H9 (cell line): ENCODE measurements at regions not wholly inside any gene's neighbourhood (a gene's known extent, or its start where the extent isn't known, plus 50 kb on each side); places are given as distances from the start of the nearest gene placed in this dataset.

ENCODE experiments used
- DNase-seq: peaks from one replicate; pipeline ENCODE4 v3.0.0-alpha.2; 2017
- H2AFZ ChIP-seq: one replicate; pipeline ENCODE4 v1.6.1; 2013; ENCODE audit warnings: mild to moderate bottlenecking, low read length, control low read depth, moderate library complexity
- H2AK5ac ChIP-seq: 2 replicates; pipeline ENCODE4 v1.6.1; 2013; ENCODE audit warnings: low read length, control low read depth, mixed read lengths; ENCODE audit not compliant: insufficient read length
- H2BK120ac ChIP-seq: one replicate; pipeline ENCODE4 v1.6.1; 2013; ENCODE audit warnings: low read depth, mild to moderate bottlenecking, low read length, control low read depth, inconsistent platforms; ENCODE audit not compliant: poor library complexity, severe bottlenecking
- H2BK12ac ChIP-seq: 2 replicates; pipeline ENCODE4 v1.6.1; 2013; ENCODE audit warnings: low read length, control low read depth, mixed read lengths, low read depth; ENCODE audit not compliant: insufficient read length
- H2BK15ac ChIP-seq: 2 replicates; pipeline ENCODE4 v1.6.1; 2013; ENCODE audit warnings: low read depth, low read length, control low read depth
- H2BK20ac ChIP-seq: one replicate; pipeline ENCODE4 v1.6.1; 2013; ENCODE audit warnings: low read depth, mild to moderate bottlenecking, low read length, control low read depth, inconsistent platforms; ENCODE audit not compliant: poor library complexity, severe bottlenecking
- H2BK5ac ChIP-seq: 2 replicates; pipeline ENCODE4 v1.6.1; 2013; ENCODE audit warnings: low read length, control low read depth, mixed read lengths; ENCODE audit not compliant: insufficient read length
- H3K14ac ChIP-seq: 2 replicates; pipeline ENCODE4 v1.6.1; 2013; ENCODE audit warnings: low read length, control low read depth; ENCODE audit not compliant: insufficient read depth
- H3K18ac ChIP-seq: 2 replicates; pipeline ENCODE4 v1.6.1; 2013; ENCODE audit warnings: low read depth, mild to moderate bottlenecking, mixed read lengths, low read length, control low read depth; ENCODE audit not compliant: insufficient read length
- H3K23ac ChIP-seq: 2 replicates; pipeline ENCODE4 v1.6.1; 2013; ENCODE audit warnings: low read length, control low read depth, mixed read lengths, low read depth; ENCODE audit not compliant: insufficient read length
- H3K23me2 ChIP-seq: 2 replicates; pipeline ENCODE4 v1.6.1; 2013; ENCODE audit warnings: low read depth, mild to moderate bottlenecking, mixed read lengths, low read length, control low read depth; ENCODE audit not compliant: insufficient read length, poor library complexity, severe bottlenecking
- H3K27ac ChIP-seq: 2 replicates; pipeline ENCODE4 v1.5.1; 2013; ENCODE audit warnings: low read length, control low read depth, mixed read lengths, low read depth; ENCODE audit not compliant: insufficient read length
- H3K27me3 ChIP-seq: 2 replicates; pipeline ENCODE4 v1.6.1; 2013; ENCODE audit warnings: low read length, control low read depth, inconsistent platforms; ENCODE audit not compliant: insufficient read depth
- H3K4ac ChIP-seq: 2 replicates; pipeline ENCODE4 v1.6.1; 2013; ENCODE audit warnings: low read depth, mild to moderate bottlenecking, control low read depth, inconsistent platforms, low read length, moderate library complexity
- H3K4me1 ChIP-seq: 2 replicates; pipeline ENCODE4 v1.6.1; 2013; ENCODE audit warnings: low read length, control low read depth, inconsistent platforms; ENCODE audit not compliant: insufficient read depth
- H3K4me2 ChIP-seq: 2 replicates; pipeline ENCODE4 v1.6.1; 2013; ENCODE audit warnings: low read length, control low read depth, mixed read lengths; ENCODE audit not compliant: insufficient read length, insufficient read depth
- H3K56ac ChIP-seq: 2 replicates; pipeline ENCODE4 v1.6.1; 2013; ENCODE audit warnings: low read depth, mild to moderate bottlenecking, mixed read lengths, low read length, control low read depth; ENCODE audit not compliant: insufficient read length
- H3K79me1 ChIP-seq: 2 replicates; pipeline ENCODE4 v1.6.1; 2013; ENCODE audit warnings: low read depth, mild to moderate bottlenecking, moderate library complexity, low read length, control low read depth, inconsistent platforms; ENCODE audit not compliant: insufficient read depth, poor library complexity, severe bottlenecking
- H3K79me2 ChIP-seq: 2 replicates; pipeline ENCODE4 v1.6.1; 2013; ENCODE audit warnings: low read length, control low read depth, inconsistent platforms; ENCODE audit not compliant: insufficient read depth
- H3K9ac ChIP-seq: 2 replicates; pipeline ENCODE4 v1.6.1; 2013; ENCODE audit warnings: low read length, control low read depth, mixed read lengths; ENCODE audit not compliant: insufficient read length; ENCODE audit errors: extremely low read depth
- H3K9me3 ChIP-seq: one replicate; pipeline ENCODE4 v1.6.1; 2013; ENCODE audit warnings: low read depth, low read length, inconsistent platforms; ENCODE audit not compliant: control insufficient read depth
- H3T11ph ChIP-seq: one replicate; pipeline ENCODE4 v1.6.1; 2013; ENCODE audit warnings: mild to moderate bottlenecking, low read length, control low read depth, inconsistent platforms
- H4K20me1 ChIP-seq: one replicate; pipeline ENCODE4 v1.6.1; 2013; ENCODE audit not compliant: control insufficient read depth, insufficient read length, insufficient read depth
- H4K5ac ChIP-seq: 2 replicates; pipeline ENCODE4 v1.6.1; 2013; ENCODE audit warnings: low read depth, mild to moderate bottlenecking, mixed read lengths, low read length, control low read depth; ENCODE audit not compliant: insufficient read length
- H4K8ac ChIP-seq: replicated peaks from 2 replicates; pipeline ENCODE4 v1.6.1; 2013; ENCODE audit warnings: low read length, control low read depth, mixed read lengths, low read depth; ENCODE audit not compliant: insufficient read length
- H4K91ac ChIP-seq: 2 replicates; pipeline ENCODE4 v1.6.1; 2013; ENCODE audit warnings: low read depth, mild to moderate bottlenecking, moderate library complexity, mixed read lengths, low read length, control low read depth; ENCODE audit not compliant: insufficient read length
- H3K27ac Mint-ChIP-seq, 3 experiments: 2 replicates in 2 of 3; 3 replicates in 1 of 3; pipeline ENCODE4 v1.8.0; 2020 to 2021; ENCODE audit warnings: mixed read lengths in 3 of 3, mild to moderate bottlenecking in 1 of 3, moderate library complexity in 1 of 3
- H3K27me3 Mint-ChIP-seq: 2 replicates; pipeline ENCODE4 v1.8.0; 2021; ENCODE audit warnings: low read depth, mild to moderate bottlenecking, moderate library complexity, mixed read lengths
- H3K36me3 Mint-ChIP-seq, 3 experiments: 2 replicates in 2 of 3; 3 replicates in 1 of 3; pipeline ENCODE4 v1.8.0; 2020 to 2021; ENCODE audit warnings: low read depth in 3 of 3, mixed read lengths in 3 of 3; ENCODE audit not compliant: insufficient read depth in 1 of 3
- H3K4me1 Mint-ChIP-seq, 2 experiments: 2 replicates each; pipeline ENCODE4 v1.8.0; 2020; ENCODE audit warnings: mixed read lengths in 2 of 2
- H3K4me3 Mint-ChIP-seq, 2 experiments: 2 replicates in 1 of 2; 3 replicates in 1 of 2; pipeline ENCODE4 v1.8.0; 2020 to 2021; ENCODE audit warnings: mild to moderate bottlenecking in 2 of 2, mixed read lengths in 2 of 2, moderate library complexity in 1 of 2
- H3K9me3 Mint-ChIP-seq, 2 experiments: 2 replicates in 1 of 2; 3 replicates in 1 of 2; pipeline ENCODE4 v1.8.0; 2020; ENCODE audit warnings: mild to moderate bottlenecking in 2 of 2, mixed read lengths in 2 of 2, moderate library complexity in 1 of 2
- WGBS: extraction: QIAGEN DNeasy Blood & Tissue Kit; methylation state at CpG from one replicate; pipeline ENCODE4 v1.1.7; 2013; ENCODE audit warnings: missing lambda C conversion rate, low lambda C conversion rate, mixed read lengths; ENCODE audit not compliant: insufficient read length; ENCODE audit errors: extremely low coverage; 5-methylcytosine and 5-hydroxymethylcytosine counted together
- TF ChIP-seq, protein P1 (sequence below): fragments of 200-600 bp; sonication (generic); conservative IDR thresholded peaks from 3 replicates; pipeline ENCODE4 v1.8.0; 2021; ENCODE audit warnings: antibody characterized with exemption, mild to moderate bottlenecking

DNA sequence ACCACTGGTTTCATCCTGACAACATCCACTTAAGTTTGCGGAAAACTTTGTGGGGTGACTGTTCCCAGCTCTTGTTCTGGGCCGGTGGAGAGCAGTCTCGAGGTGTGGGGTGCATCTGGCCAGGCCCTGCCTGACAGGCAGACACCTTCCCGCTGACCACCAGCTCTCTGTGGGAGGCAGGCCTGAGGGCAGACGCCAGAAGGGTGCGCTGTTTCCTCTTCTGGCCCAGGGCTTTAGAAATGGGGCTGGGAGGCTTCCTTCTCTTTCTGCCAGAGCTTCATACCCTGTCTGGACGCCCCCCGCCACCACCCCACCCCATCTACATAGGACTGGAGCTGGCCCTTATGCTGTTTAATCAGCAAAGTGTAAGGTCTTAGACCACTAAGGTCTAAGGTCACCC lies 263.8 kb downstream of the LOXHD1 start:
- no peak overlapping the region for H4K5ac ChIP-seq
- no peak overlapping the region for H2BK15ac ChIP-seq
- H3K4me2 ChIP-seq, result no peak overlapping the region
- H4K91ac ChIP-seq, result no peak overlapping the region
- no peak overlapping the region for H3T11ph ChIP-seq
- H3K18ac ChIP-seq, result no peak overlapping the region
- H2BK120ac ChIP-seq, result no peak overlapping the region
- H3K56ac ChIP-seq, result no peak overlapping the region
- no peak overlapping the region for H3K4ac ChIP-seq
- no peak overlapping the region for H3K23ac ChIP-seq
- H3K27ac Mint-ChIP-seq, result no peak overlapping the region; a peak in 1 of 7 replicates
- no peak overlapping the region for H3K9ac ChIP-seq
- H3K4me3 Mint-ChIP-seq, result no peak overlapping the region
- no peaks in the 10 kb centered on the region for H3K4me1 Mint-ChIP-seq
- no peak overlapping the region for H2AK5ac ChIP-seq
- H3K23me2 ChIP-seq, result no peaks in the 10 kb centered on the region
- H2BK12ac ChIP-seq, result no peak overlapping the region
- whole genome bisulfite sequencing, result no CpG with 5 or more reads among the region's 8 CpGs
- no peaks in the 10 kb centered on the region for H4K20me1 ChIP-seq
- H3K9me3 Mint-ChIP-seq, result no peaks in the 10 kb centered on the region
- H3K27ac ChIP-seq, result no peak overlapping the region
- H2BK5ac ChIP-seq, result no peak overlapping the region
- H3K14ac ChIP-seq, result no peak overlapping the region
- no peak overlapping the region for H2AFZ ChIP-seq
- no peaks in the 10 kb centered on the region; a peak in 1 of 7 replicates for H3K36me3 Mint-ChIP-seq
- no peak overlapping the region for H2BK20ac ChIP-seq
- no peak overlapping the region for H4K8ac ChIP-seq
- H3K79me2 ChIP-seq, result no peaks in the 10 kb centered on the region
- no peaks in the 10 kb centered on the region for H3K79me1 ChIP-seq
- no peaks in the 10 kb centered on the region for H3K27me3 ChIP-seq
- H3K27me3 Mint-ChIP-seq, result no peaks in the 10 kb centered on the region
- no peaks in the 10 kb centered on the region for H3K9me3 ChIP-seq
- H3K4me1 ChIP-seq, result no peaks in the 10 kb centered on the region
- peak; percentile 75 for DNase-seq
- TF ChIP-seq, protein P1, sequence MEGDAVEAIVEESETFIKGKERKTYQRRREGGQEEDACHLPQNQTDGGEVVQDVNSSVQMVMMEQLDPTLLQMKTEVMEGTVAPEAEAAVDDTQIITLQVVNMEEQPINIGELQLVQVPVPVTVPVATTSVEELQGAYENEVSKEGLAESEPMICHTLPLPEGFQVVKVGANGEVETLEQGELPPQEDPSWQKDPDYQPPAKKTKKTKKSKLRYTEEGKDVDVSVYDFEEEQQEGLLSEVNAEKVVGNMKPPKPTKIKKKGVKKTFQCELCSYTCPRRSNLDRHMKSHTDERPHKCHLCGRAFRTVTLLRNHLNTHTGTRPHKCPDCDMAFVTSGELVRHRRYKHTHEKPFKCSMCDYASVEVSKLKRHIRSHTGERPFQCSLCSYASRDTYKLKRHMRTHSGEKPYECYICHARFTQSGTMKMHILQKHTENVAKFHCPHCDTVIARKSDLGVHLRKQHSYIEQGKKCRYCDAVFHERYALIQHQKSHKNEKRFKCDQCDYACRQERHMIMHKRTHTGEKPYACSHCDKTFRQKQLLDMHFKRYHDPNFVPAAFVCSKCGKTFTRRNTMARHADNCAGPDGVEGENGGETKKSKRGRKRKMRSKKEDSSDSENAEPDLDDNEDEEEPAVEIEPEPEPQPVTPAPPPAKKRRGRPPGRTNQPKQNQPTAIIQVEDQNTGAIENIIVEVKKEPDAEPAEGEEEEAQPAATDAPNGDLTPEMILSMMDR, result peak; percentile 80
